ENCODE measurements at regions not wholly inside any gene's neighbourhood (a gene's known extent, or its start where the extent isn't known, plus 50 kb on each side); places are given as distances from the start of the nearest gene placed in this dataset.

GRCh38 chr1:58891347-58891746 is 107.5 kb upstream of the JUN start:
- no peak for DNase-seq

DNA sequence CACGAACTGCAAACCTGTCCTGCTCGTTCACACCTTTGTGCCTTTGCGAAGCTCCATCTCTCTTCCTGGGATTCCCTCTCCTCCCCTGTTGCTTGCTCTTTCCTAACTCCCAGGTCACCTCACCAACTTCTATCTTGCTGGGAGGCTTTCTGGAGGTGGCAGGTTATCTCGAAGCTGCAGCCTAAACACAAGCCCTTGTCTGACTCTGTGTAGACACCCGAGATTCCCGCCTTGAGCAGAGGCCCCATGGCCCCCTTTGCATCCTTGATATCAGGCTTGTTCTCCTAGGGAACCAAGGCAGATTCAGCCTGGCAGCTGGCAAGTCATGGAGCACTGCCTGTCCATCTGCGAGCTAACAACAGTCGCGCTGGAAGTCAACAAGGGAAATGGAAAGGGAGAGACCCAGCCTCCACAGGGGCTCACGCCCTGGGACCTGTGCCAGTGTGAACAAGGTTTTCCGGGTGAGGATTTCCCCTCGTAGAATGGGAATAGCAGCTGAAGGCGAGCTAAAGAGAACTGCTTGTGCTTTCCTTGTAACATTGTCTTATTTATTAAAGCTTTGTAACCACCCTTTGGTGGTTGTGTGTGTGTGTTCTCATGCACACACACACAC is 109.5 kb upstream of the JUN start:
- no peak for DNase-seq

GRCh38 chr1:58895082-58895481 is 111.2 kb upstream of the JUN start:
- DNase-seq = no peak

- no peak for DNase-seq
Observed at GRCh38 chr1:58895559-58896145, 111.8 kb upstream of the JUN start.

GRCh38 chr1:58896246-58897183 is 112.7 kb upstream of the JUN start:
- no peak for DNase-seq

DNA sequence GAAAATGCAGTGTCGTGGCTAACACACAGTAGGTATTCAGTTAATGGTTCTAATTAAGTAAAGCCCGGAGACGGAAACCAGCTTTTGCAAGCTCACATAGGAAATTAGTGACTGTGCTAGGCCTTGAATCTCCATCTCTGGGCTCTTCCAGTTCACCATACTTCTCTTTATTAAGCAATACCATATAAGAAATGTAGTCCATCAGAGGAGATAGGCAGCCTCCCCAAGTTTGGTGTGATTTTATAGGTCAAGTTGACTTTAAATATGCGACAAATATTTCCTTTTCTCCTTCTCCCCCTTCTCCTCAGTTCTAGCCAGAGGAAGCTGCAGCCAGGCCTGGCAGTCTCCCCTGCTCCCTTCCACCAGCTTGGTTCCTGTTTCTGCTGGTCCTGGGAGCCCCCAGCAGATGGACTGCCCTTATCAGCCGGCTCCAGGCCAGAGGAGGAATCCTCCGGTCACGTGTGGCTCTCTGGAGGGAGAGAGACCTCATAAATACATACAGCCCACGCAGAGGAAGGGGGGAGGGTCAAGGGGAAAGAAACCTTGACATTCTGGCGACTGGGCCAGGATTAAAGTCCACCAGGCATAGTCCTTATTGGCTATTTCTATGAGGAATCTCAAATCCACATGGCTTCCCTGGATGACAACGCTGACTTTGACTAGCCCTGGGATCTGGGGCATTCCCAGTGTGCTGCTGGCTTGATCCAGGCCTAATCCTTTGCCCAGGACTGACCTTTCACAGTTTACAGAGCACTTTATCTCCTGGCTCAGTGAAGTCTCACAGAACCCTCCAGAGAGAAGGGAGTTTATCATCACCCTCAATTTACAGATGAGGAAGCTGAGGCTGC is 115.1 kb upstream of the JUN start:
- no peak for DNase-seq

DNA sequence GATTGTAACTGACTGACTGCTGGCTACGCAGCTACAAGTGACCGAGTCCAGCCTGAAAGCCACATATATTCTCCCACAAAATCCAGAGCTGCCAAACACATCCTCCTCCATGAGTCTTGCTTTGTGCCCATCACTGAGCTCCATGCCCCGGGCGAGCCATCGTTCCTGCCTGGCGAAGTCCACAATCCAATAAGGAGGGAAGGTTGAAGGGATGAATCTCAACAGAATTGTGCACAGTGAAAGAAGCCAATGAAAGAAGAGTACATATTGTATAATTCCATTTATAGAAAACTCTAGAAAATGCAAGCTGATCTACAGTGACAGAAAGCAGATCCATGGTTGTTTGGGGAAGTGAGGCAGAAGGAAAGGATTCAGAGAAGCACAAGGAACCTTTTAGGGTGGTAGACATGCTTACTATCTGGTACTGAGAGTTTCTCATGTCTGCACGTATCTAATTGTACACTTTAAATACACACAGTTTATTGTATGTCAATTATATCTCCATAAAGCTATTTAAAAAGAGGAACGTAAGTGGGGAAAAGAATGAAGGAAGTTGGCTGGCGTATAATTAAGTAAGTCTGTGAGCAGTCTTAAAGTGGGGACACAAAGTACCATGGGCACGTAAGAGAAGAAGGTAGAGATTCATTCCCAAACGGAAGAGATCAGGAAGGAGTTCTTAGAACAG is 115.9 kb upstream of the JUN start:
- no peak for DNase-seq

GRCh38 chr1:58900396-58900795 is 116.5 kb upstream of the JUN start:
- no peak for DNase-seq

- no peak for DNase-seq
Observed at GRCh38 chr1:58901008-58901407, 117.2 kb upstream of the JUN start.

- no peak for DNase-seq
Observed at GRCh38 chr1:58902830-58903513, 119.1 kb upstream of the JUN start.

- peak; percentile 80 for DNase-seq
Observed at GRCh38 chr1:58903514-58904298, 119.9 kb upstream of the JUN start.

DNA sequence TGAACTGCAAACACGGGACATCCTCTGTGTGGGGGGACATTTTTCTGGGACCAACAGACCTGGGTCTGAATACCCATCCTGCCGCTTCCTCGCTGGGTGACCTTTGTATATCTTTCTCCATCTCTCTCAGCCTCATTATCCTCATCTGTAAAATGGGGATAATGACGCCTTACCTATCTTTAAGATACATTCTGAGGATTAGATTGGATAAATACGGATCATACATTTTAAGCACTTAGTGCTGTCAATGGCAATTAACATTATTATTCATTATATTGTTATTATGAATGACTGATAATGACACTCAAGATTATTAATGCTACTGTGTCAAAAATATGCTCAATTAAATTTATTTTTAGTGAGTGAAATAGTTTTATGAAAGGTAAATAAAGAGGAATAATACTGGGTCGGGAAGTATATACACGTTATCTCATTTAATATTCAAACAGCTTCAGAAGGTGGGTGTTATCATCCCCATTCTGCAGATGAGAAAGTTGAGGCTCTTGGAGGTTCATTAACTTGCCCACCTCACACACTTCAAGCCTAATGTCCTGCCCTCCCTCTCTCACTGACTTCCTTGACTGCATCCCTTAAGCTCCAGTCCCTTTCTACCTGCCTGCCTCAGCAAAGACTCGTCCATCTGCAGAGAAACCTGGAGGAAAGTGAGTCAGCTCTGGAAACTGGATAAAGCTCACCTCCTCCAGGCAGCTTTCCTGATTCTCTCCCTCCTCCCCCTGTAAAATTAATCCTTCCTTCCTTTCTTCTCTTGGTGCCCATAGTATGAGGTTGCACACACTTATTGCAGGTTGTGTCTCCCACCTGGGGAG is 120.7 kb upstream of the JUN start:
- DNase-seq = no peak

- DNase-seq = no peak
Observed at GRCh38 chr1:58905126-58905490, 121.3 kb upstream of the JUN start.

DNA sequence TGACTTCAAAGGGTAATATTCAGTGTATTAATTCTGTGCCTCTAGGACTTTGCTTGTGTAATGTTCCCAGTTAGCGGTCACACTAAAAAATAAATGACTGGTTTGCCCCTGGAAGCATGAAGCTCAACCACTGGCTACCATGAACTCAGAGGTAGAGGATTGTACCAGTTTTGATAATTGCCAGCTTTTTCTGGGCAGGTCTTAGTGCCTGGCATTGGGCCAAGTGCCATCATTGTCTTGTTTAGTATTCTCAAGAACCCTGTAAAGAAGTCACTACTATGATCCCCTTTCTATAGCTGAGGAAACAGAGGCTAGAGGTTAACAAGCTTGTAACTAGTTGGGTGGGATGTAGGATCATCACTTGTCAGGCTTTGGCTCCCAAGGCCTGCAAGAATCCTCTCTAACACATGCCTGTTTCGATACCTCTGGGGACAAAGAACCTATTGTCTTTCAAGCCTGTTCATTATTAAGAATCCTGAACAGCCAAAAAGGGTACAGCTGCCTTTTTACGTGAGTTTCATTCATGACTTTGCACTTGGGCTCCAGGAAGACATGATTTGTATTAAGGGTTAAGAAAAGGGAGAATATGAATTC is 121.9 kb upstream of the JUN start:
- no peak for DNase-seq

DNA sequence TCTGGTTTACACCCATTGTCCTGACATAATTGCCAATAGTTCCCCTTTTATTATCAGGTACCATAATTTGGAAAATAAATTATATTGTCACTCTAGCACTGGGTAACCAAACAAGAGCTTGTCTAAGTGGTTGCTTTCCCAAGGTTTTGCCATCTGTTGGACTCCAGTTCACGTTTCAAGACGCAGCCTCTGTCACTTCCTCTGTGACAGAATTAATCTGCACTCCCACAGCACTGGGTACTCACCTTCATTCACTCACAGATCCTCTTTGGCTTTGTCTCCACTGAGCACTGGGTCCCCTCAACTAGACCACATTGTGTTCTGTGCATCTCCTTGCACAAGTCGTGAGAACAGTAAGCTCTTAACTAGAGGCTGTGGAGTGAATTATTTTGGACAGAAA is 123.6 kb upstream of the JUN start:
- DNase-seq = no peak

DNA sequence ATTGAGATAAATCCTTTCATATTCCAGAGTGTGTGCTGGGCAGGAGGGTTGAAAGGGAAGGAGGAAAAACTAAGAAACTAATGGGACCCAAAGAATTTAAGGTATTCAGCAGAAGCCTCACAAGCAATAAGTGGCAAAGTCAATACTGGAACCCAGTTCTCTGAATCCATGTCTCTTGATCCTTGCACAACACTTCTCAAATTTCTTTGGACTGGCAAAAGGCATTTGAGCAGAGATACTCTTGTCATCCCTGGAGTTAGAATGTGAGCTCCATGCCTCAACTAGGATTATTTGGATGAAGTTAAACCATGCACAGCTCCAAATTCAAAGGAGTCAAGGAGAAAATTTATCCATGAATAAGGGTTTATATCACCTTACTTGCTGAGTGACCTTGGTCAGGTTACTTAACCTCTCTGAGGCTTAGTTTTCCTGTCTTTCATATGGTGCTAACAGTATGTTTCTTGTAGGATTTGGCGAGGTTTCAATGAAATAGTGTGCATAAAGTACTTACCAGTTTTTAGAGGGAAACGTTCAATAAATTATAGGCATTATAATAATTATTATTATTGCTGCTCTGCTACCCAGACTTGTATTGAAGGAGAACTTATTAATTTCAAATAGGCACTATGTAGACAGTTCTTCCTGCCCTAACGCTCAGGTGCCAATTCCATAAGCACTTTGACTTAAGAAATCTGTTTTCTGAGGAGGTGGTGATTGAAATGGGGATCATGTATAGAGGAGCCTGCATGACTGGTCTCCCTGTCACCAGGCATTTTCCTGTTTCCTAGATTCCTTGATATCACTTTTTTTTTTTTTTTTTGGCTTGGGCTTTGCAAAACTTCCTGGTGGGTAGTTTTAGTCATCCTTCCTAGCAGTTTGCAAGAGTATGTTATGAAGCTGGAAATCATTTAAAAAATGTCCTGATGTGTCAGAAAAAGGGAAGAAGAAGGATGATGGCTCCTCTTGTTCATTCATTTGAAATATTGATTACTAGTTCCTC is 125.0 kb upstream of the JUN start:
- no peak for DNase-seq

GRCh38 chr1:58909914-58910681 is 126.3 kb upstream of the JUN start:
- no peak for DNase-seq
